Loucy (cell line): ENCODE measurements at regions not wholly inside any gene's neighbourhood (a gene's known extent, or its start where the extent isn't known, plus 50 kb on each side); places are given as distances from the start of the nearest gene placed in this dataset.

Experiments used
- CTCF ChIP-seq: fragments of 200-600 bp; sonication (generic); conservative IDR thresholded peaks from 2 replicates; pipeline ENCODE4 v1.5.1; 2014; ENCODE audit warnings: mild to moderate bottlenecking, antibody characterized with exemption, low read length
- EZH2phosphoT487 ChIP-seq: fragments of 200-600 bp; IDR thresholded peaks from 2 replicates; pipeline ENCODE4 v1.6.1; 2018; ENCODE audit warnings: antibody characterized with exemption, mild to moderate bottlenecking, moderate library complexity, borderline replicate concordance

DNA sequence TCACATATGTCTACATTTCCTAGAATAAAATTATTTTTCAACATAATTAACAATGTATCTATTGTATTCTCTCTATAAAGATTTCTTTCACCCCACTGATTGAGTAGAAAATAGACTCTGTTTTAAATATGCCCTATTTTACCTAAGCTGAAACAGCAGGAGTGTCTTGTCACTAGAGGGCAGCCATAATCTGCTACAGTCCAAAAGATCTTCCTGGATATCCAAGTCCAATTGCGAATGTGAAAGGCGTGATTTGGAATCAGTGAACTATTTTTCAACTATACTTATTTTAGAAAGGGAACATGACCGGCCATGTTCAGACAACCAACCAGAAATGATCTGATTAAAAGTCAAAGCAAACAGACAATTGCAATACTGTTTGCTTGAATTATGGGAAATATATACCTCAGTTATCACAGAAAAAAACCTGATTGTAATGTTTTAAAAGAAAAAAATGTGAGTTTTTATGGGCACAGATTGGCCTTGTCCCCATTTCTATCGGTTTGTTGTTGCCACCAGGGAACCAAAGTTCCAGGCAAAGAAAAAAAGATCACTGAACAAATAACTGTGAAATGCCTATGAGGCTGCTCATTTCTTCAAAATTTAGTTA lies 1211.0 kb upstream of the ADGRL4 start:
- TF ChIP-seq CTCF = peak; percentile 36
- no peak for TF ChIP-seq EZH2phosphoT487
